ENCODE measurements at regions not wholly inside any gene's neighbourhood (a gene's known extent, or its start where the extent isn't known, plus 50 kb on each side); places are given as distances from the start of the nearest gene placed in this dataset.

DNA sequence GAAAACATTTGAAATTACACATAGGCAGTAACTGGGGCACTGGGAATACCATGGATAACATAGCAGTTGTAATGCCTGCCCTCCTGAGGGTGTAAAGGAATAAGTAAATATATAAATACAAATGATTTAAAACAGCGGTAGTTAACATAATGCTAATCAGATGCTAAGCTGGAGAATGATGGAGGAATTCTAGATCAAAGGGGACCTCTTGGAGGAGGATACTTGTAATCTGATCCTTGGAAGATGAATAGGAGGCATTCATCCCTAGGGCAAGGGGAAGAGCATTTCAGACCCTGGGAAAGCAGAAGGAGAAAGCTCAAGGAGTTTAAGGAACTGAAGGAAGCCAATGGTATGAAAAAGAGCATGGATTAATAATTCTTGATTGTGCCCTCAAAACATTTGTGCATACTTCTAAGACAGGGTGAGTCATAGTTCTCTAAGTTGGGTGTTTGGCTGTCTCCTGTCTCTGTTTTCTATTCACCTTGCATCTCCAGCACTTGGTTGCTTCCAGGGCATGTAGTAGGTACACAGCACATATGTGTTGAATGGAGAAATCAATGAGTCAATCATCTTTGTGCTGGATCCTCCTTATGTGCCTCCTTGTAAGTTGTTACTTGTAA is 54.8 kb upstream of the PLPP4 start:
- no peak for ATAC-seq
- H3K9me3 ChIP-seq = no peaks in the 10 kb centered on the region
- no peaks in the 10 kb centered on the region for H3K4me1 ChIP-seq
- H3K4me3 ChIP-seq = no peak overlapping the region
- H3K27me3 ChIP-seq = no peaks in the 10 kb centered on the region
- no peaks in the 10 kb centered on the region for H3K36me3 ChIP-seq
- H3K27ac ChIP-seq = no peak overlapping the region
- WGBS (ENCODE audit: insufficient coverage, low coverage, low lambda C conversion rate, missing lambda C conversion rate) = 92% methylated on average over 1 of the region's 1 CpG
- DNase-seq = no peak
- TF ChIP-seq CTCF (IDR thresholded peaks at IDR 0.05) = no peak
- no peak for TF ChIP-seq POLR2A (IDR thresholded peaks at IDR 0.05)
- intact Hi-C loops (cut with DNase I) = no loop called here

DNA sequence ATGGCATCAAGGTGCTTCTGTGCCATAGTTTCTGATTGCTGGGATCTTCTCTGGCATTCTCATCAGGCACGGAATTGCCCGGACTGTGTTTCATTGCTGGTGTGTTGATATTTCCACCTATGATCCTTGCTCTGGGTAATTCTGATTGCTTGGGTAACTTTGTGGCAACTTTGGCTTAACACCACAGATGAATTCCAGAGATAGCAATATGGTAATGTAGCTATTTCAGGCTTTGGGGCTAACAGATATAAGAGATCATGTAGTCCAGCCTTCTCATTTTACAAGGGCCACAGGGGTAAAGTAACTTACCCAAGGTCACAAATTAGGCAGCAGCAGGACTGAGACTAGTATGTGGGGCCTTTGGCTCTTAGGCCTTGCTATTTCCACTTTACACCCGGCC is 53.9 kb upstream of the PLPP4 start:
- no peak for ATAC-seq
- Histone ChIP-seq H3K36me3 (no peaks in the 10 kb centered on the region), H3K4me3 (no peak overlapping the region), H3K4me1 (no peaks in the 10 kb centered on the region), H3K9me3 (no peaks in the 10 kb centered on the region), H3K27me3 (no peaks in the 10 kb centered on the region), H3K27ac (no peak overlapping the region)
- TF ChIP-seq CTCF (IDR thresholded peaks at IDR 0.05) (no peak), POLR2A (IDR thresholded peaks at IDR 0.05) (no peak)
- intact Hi-C loops (cut with DNase I) = no loop called here
- no peak for DNase-seq
- WGBS (ENCODE audit: insufficient coverage, low coverage, low lambda C conversion rate, missing lambda C conversion rate) = 45% methylated on average over 2 of the region's 3 CpGs

DNA sequence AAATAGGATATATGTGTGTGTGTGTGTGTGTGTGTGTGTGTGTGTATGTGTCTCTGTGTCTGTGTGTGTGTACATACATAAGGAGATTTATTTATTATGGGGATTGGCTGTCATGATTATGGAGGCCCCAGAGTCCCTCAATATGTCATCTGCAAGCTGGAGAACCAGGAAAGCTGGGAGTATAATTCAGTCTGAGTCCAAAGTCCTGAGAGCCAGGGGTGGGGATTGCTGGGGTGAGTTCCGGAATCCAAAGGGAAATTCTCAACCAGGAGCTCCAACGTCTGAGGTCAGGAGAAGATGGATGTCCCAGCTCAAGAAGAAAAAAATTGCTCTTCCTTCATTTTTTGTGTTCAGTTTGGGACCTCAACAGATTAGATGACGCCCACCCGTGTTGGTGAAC is 50.7 kb upstream of the PLPP4 start:
- Histone ChIP-seq H3K4me3 (no peak overlapping the region), H3K9me3 (no peaks in the 10 kb centered on the region), H3K36me3 (no peaks in the 10 kb centered on the region), H3K27me3 (no peaks in the 10 kb centered on the region), H3K27ac (no peak overlapping the region), H3K4me1 (no peaks in the 10 kb centered on the region)
- TF ChIP-seq POLR2A (IDR thresholded peaks at IDR 0.05) (no peak), CTCF (IDR thresholded peaks at IDR 0.05) (no peak)
- intact Hi-C loops (cut with DNase I) = no loop called here
- DNase-seq (no peak), ATAC-seq (no peak)
- WGBS (ENCODE audit: insufficient coverage, low coverage, low lambda C conversion rate, missing lambda C conversion rate) = 36% methylated on average over 3 of the region's 4 CpGs

Small RNA genes lying in the stretch of these regions (small RNA-seq; reads per million reads assigned to genes)
- gene AL355298.1 = 0 reads per million in 2 experiments

All from right lobe of liver (tissue), 6 donors.